Gastrocnemius medialis (tissue), 4 donors: ENCODE measurements at regions not wholly inside any gene's neighbourhood (a gene's known extent, or its start where the extent isn't known, plus 50 kb on each side); places are given as distances from the start of the nearest gene placed in this dataset.

Experiments
- POLR2A ChIP-seq, 2 donors: fragments of 450-650 bp; IDR thresholded peaks; one replicate each; pipeline ENCODE4 v1.6.1; 2017; ENCODE audit warnings: antibody characterized with exemption in 2 of 2, mild to moderate bottlenecking in 2 of 2, moderate library complexity in 2 of 2
- TF ChIP-seq, protein P1 (sequence below), 5 experiments: fragments of 450-650 bp in 3 of 5; fragments of 200-600 bp in 2 of 5; sonication (generic) in 2 of 5; IDR thresholded peaks in 4 of 5; conservative IDR thresholded peaks in 1 of 5; 1 replicate in 4 of 5; 2 replicates in 1 of 5; pipeline ENCODE4 v1.5.1; 2016 to 2019; ENCODE audit warnings: antibody characterized with exemption in 5 of 5, mild to moderate bottlenecking in 3 of 5, moderate library complexity in 3 of 5

DNA sequence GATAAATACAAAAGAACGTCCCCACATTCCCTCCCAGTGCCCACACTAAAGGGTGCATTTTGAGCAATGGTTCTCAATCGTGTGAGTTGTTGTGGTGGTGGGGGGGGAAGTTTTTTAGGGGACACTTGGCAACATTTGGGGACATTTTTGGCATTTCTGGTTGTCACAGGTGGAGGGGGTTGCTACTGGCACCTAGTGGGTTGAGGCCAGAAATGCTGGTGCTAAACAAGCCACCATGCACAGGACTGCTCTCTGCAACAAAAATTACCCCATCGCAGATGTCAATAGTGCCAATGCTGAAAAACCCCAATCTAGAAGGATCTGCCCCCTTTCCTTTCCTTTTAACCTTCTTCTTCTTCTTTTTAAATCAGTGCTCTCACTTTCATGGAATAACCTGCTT is 453.3 kb downstream of the TSHZ3 start:
- TF ChIP-seq POLR2A (IDR thresholded peaks at IDR 0.05): no peak
- TF ChIP-seq, protein P1, sequence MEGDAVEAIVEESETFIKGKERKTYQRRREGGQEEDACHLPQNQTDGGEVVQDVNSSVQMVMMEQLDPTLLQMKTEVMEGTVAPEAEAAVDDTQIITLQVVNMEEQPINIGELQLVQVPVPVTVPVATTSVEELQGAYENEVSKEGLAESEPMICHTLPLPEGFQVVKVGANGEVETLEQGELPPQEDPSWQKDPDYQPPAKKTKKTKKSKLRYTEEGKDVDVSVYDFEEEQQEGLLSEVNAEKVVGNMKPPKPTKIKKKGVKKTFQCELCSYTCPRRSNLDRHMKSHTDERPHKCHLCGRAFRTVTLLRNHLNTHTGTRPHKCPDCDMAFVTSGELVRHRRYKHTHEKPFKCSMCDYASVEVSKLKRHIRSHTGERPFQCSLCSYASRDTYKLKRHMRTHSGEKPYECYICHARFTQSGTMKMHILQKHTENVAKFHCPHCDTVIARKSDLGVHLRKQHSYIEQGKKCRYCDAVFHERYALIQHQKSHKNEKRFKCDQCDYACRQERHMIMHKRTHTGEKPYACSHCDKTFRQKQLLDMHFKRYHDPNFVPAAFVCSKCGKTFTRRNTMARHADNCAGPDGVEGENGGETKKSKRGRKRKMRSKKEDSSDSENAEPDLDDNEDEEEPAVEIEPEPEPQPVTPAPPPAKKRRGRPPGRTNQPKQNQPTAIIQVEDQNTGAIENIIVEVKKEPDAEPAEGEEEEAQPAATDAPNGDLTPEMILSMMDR (IDR thresholded peaks at IDR 0.05 in 4 of 5, conservative IDR thresholded peaks at IDR 0.05 in 1 of 5): no peak
